GM23338 (cell line): ENCODE measurements at regions not wholly inside any gene's neighbourhood (a gene's known extent, or its start where the extent isn't known, plus 50 kb on each side); places are given as distances from the start of the nearest gene placed in this dataset.

Experiments
- ATAC-seq: fragments of 200-7000 bp; cut with Tn5 transposase; 3 replicates; pipeline ENCODE4 v1.9.1; 2020
- DNase-seq: peaks from one replicate; pipeline ENCODE4 v3.0.0-alpha.2; 2015; ENCODE audit warnings: low spot score
- H2AFZ ChIP-seq: fragments of 200-600 bp; sonication (generic); 2 replicates; pipeline ENCODE4 v1.8.0; 2016; ENCODE audit warnings: antibody characterized with exemption, mild to moderate bottlenecking, moderate library complexity
- H3F3A ChIP-seq: fragments of 200-600 bp; sonication (generic); replicated peaks from 2 replicates; pipeline ENCODE4 v1.8.0; 2017; ENCODE audit warnings: antibody characterized with exemption, mixed run types, low read depth
- H3K27ac ChIP-seq: fragments of 200-600 bp; sonication (generic); 2 replicates; pipeline ENCODE4 v1.6.1; 2016; ENCODE audit warnings: low read depth
- H3K27me3 ChIP-seq: fragments of 200-600 bp; sonication (generic); 2 replicates; pipeline ENCODE4 v1.8.0; 2016; ENCODE audit warnings: mild to moderate bottlenecking, mixed run types, moderate library complexity; ENCODE audit not compliant: insufficient read depth
- H3K36me3 ChIP-seq: fragments of 200-600 bp; sonication (generic); 2 replicates; pipeline ENCODE4 v1.8.0; 2016; ENCODE audit warnings: mild to moderate bottlenecking; ENCODE audit not compliant: insufficient read depth
- H3K4me1 ChIP-seq: fragments of 200-600 bp; sonication (generic); 2 replicates; pipeline ENCODE4 v1.8.0; 2016; ENCODE audit warnings: mild to moderate bottlenecking, moderate library complexity; ENCODE audit not compliant: insufficient read depth
- H3K4me2 ChIP-seq: fragments of 200-600 bp; sonication (generic); 2 replicates; pipeline ENCODE4 v1.7.1; 2017; ENCODE audit warnings: mixed run types
- H3K4me3 ChIP-seq: fragments of 200-600 bp; sonication (generic); 2 replicates; pipeline ENCODE4 v1.6.1; 2016; ENCODE audit warnings: mixed run types
- H3K79me2 ChIP-seq: fragments of 200-600 bp; sonication (generic); replicated peaks from 2 replicates; pipeline ENCODE4 v1.8.0; 2017; ENCODE audit warnings: mild to moderate bottlenecking; ENCODE audit not compliant: insufficient read depth
- H3K9me2 ChIP-seq: fragments of 200-600 bp; sonication (generic); 2 replicates; pipeline ENCODE4 v1.8.0; 2017; ENCODE audit not compliant: insufficient read depth
- H4K20me1 ChIP-seq: fragments of 200-600 bp; sonication (generic); replicated peaks from 2 replicates; pipeline ENCODE4 v1.8.0; 2017; ENCODE audit warnings: mild to moderate bottlenecking; ENCODE audit not compliant: insufficient read depth
- H3K27ac Mint-ChIP-seq: 2 replicates; pipeline ENCODE4 v1.8.0; 2020; ENCODE audit warnings: inconsistent platforms, mild to moderate bottlenecking, moderate library complexity, mixed read lengths
- H3K27me3 Mint-ChIP-seq: 3 replicates; pipeline ENCODE4 v1.8.0; 2022; ENCODE audit warnings: low read depth, mild to moderate bottlenecking, moderate library complexity, mixed read lengths, inconsistent platforms; ENCODE audit not compliant: insufficient read depth, poor library complexity
- H3K36me3 Mint-ChIP-seq: 3 replicates; pipeline ENCODE4 v1.8.0; 2021; ENCODE audit warnings: low read depth, mild to moderate bottlenecking, inconsistent platforms, moderate library complexity, mixed read lengths
- H3K4me1 Mint-ChIP-seq: 3 replicates; pipeline ENCODE4 v1.8.0; 2020; ENCODE audit warnings: mild to moderate bottlenecking, inconsistent platforms, mixed read lengths
- H3K4me3 Mint-ChIP-seq: 3 replicates; pipeline ENCODE4 v1.8.0; 2021; ENCODE audit warnings: moderate library complexity, mild to moderate bottlenecking, inconsistent platforms, mixed read lengths
- H3K9me3 Mint-ChIP-seq: 3 replicates; pipeline ENCODE4 v1.8.0; 2020; ENCODE audit warnings: moderate library complexity, mild to moderate bottlenecking, inconsistent platforms, mixed read lengths
- CTCF ChIP-seq, 2 experiments: fragments of 200-600 bp in 1 of 2; sonication (generic) in 1 of 2; conservative IDR thresholded peaks; 2 replicates each; pipeline versions ENCODE4 v1.5.1 to v1.6.1; 2016 to 2017; ENCODE audit warnings: antibody characterized with exemption in 2 of 2, low read depth in 2 of 2, mild to moderate bottlenecking in 2 of 2, moderate library complexity in 1 of 2
- ETS1 ChIP-seq: IDR thresholded peaks from 2 replicates; pipeline ENCODE4 v1.6.1; 2016; ENCODE audit warnings: antibody characterized with exemption
- EZH2 ChIP-seq: fragments of 200-600 bp; sonication (generic); IDR thresholded peaks from one replicate; pipeline ENCODE4 v1.8.0; 2017; ENCODE audit warnings: antibody characterized with exemption, mild to moderate bottlenecking, low read depth; ENCODE audit not compliant: unreplicated experiment
- EZH2phosphoT487 ChIP-seq: fragments of 200-600 bp; sonication (generic); IDR thresholded peaks from one replicate; pipeline ENCODE4 v1.8.1; 2018; ENCODE audit warnings: antibody characterized with exemption; ENCODE audit not compliant: unreplicated experiment
- JUNB ChIP-seq: IDR thresholded peaks from one replicate; pipeline ENCODE4 v1.6.1; 2016; ENCODE audit warnings: antibody characterized with exemption; ENCODE audit not compliant: unreplicated experiment
- NANOG ChIP-seq: IDR thresholded peaks from 2 replicates; pipeline ENCODE4 v1.6.1; 2016; ENCODE audit warnings: antibody characterized with exemption, borderline replicate concordance
- REST ChIP-seq: IDR thresholded peaks from one replicate; pipeline ENCODE4 v1.6.1; 2018; ENCODE audit warnings: antibody characterized with exemption; ENCODE audit not compliant: unreplicated experiment
- STAT1 ChIP-seq: IDR thresholded peaks from one replicate; pipeline ENCODE4 v1.6.1; 2016; ENCODE audit warnings: antibody characterized with exemption; ENCODE audit not compliant: unreplicated experiment
- ZNF114 ChIP-seq: fragments of 250-450 bp; sonication (Bioruptor Pico); IDR thresholded peaks from 2 replicates; pipeline ENCODE4 v1.5.0; 2020; ENCODE audit warnings: mild to moderate bottlenecking, moderate library complexity
- ZNF462 ChIP-seq: fragments of 250-450 bp; sonication (Bioruptor Pico); IDR thresholded peaks from 2 replicates; pipeline ENCODE4 v1.5.0; 2020; ENCODE audit warnings: mild to moderate bottlenecking, moderate library complexity

GRCh38 chr13:30850867-30851211 lies 55.2 kb upstream of the MEDAG start:
- Histone ChIP-seq H3K27me3 (no peaks in the 10 kb centered on the region), H3K4me1 (no peaks in the 10 kb centered on the region), H4K20me1 (no peaks in the 10 kb centered on the region), H3F3A (no peaks in the 10 kb centered on the region), H3K36me3 (no peaks in the 10 kb centered on the region), H2AFZ (no peak overlapping the region), H3K4me3 (no peak overlapping the region), H3K4me2 (no peak overlapping the region), H3K27ac (no peak overlapping the region), H3K9me2 (0 out of 2 replicates have a peak, but pooled peaks cover 12% of the 10 kb centered on the region), H3K79me2 (no peaks in the 10 kb centered on the region)
- H3K4me1 Mint-ChIP-seq, result peaks cover 2% of the 10 kb centered on the region; the same call in 1 of the 3 replicates
- H3K27ac Mint-ChIP-seq, result no peak overlapping the region
- no peak overlapping the region for H3K4me3 Mint-ChIP-seq
- peaks cover 4% of the 10 kb centered on the region for H3K27me3 Mint-ChIP-seq
- ATAC-seq (no peak), DNase-seq (no peak)
- no peaks in the 10 kb centered on the region for H3K9me3 Mint-ChIP-seq
- no peak for TF ChIP-seq EZH2phosphoT487
- TF ChIP-seq STAT1, result no peak
- no peak for TF ChIP-seq ZNF114 (CRISPR knock-in tag)
- no peak for TF ChIP-seq CTCF (conservative IDR thresholded peaks at IDR 0.05; ENCODE audit: low read depth in 2 of 2)
- H3K36me3 Mint-ChIP-seq, result no peaks in the 10 kb centered on the region

GRCh38 chr13:30851697-30852096 lies 54.4 kb upstream of the MEDAG start:
- Mint-ChIP-seq H3K4me3 (no peak overlapping the region), H3K27ac (no peak overlapping the region), H3K36me3 (no peaks in the 10 kb centered on the region), H3K27me3 (peaks cover 4% of the 10 kb centered on the region), H3K4me1 (peaks cover 2% of the 10 kb centered on the region; the same call in 1 of the 3 replicates), H3K9me3 (no peaks in the 10 kb centered on the region)
- Histone ChIP-seq H3K4me2 (no peak overlapping the region), H3K4me1 (no peaks in the 10 kb centered on the region), H3K4me3 (no peak overlapping the region), H3F3A (no peaks in the 10 kb centered on the region), H4K20me1 (no peaks in the 10 kb centered on the region), H3K27ac (no peak overlapping the region), H3K36me3 (no peaks in the 10 kb centered on the region), H3K9me2 (0 out of 2 replicates have a peak, but pooled peaks cover 12% of the 10 kb centered on the region), H3K79me2 (no peaks in the 10 kb centered on the region), H2AFZ (no peak overlapping the region), H3K27me3 (no peaks in the 10 kb centered on the region)
- ATAC-seq, result no peak
- DNase-seq, result no peak
- no peak for TF ChIP-seq REST
- TF ChIP-seq EZH2phosphoT487, result no peak
- TF ChIP-seq ETS1, result no peak
- TF ChIP-seq ZNF114 (CRISPR knock-in tag), result no peak
- TF ChIP-seq EZH2, result no peak
- no peak for TF ChIP-seq JUNB
- no peak for TF ChIP-seq ZNF462 (CRISPR knock-in tag)
- no peak for TF ChIP-seq NANOG
